Type B pancreatic cell (in vitro differentiated cells): ENCODE measurements at regions not wholly inside any gene's neighbourhood (a gene's known extent, or its start where the extent isn't known, plus 50 kb on each side); places are given as distances from the start of the nearest gene placed in this dataset.

Experiments
- DNase-seq: peaks from one replicate; pipeline ENCODE4 v3.0.0; 2021; ENCODE audit warnings: mixed read lengths; ENCODE audit not compliant: unreplicated experiment; ENCODE audit errors: extremely low spot score
- H3K27ac Mint-ChIP-seq: 2 replicates; pipeline ENCODE4 v1.8.0; 2021; ENCODE audit warnings: mild to moderate bottlenecking, mixed read lengths
- H3K27me3 Mint-ChIP-seq: 2 replicates; pipeline ENCODE4 v1.8.0; 2021; ENCODE audit warnings: mixed read lengths
- H3K36me3 Mint-ChIP-seq: 2 replicates; pipeline ENCODE4 v1.8.0; 2021; ENCODE audit warnings: mixed read lengths
- H3K4me1 Mint-ChIP-seq: one replicate; pipeline ENCODE4 v1.8.0; 2021; ENCODE audit warnings: mixed read lengths; ENCODE audit not compliant: unreplicated experiment
- H3K4me3 Mint-ChIP-seq: 2 replicates; pipeline ENCODE4 v1.8.0; 2021; ENCODE audit warnings: mild to moderate bottlenecking, mixed read lengths
- H3K9me3 Mint-ChIP-seq: 2 replicates; pipeline ENCODE4 v1.8.0; 2021; ENCODE audit warnings: mixed read lengths
- TF ChIP-seq, protein P1 (sequence below): fragments of 200-600 bp; sonication (generic); conservative IDR thresholded peaks from 2 replicates; pipeline ENCODE4 v1.5.0; 2021; ENCODE audit warnings: antibody characterized with exemption, mild to moderate bottlenecking

DNA sequence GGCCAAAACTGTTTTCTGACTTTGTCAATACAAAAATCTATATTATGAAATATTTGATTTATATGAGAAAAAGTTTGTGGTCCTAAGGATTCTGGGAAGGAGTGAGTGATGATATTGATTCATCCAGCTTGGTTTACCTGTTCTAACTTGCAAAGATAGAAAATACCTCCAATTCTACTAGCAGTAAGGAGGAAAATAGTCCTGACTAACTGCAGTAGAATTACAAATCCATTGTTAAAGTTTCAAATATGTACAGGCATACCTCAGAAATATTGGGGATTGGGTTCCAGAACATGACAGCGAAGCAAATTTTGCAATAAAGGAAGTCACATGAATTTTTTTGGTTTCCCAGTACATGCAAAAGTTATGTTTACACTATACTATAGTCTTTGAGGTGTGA, 158.8 kb upstream of the CYRIA start:
- Mint-ChIP-seq H3K4me3 (no peak overlapping the region), H3K4me1 (no peaks in the 10 kb centered on the region), H3K27me3 (no peaks in the 10 kb centered on the region), H3K9me3 (peaks cover 5% of the 10 kb centered on the region), H3K27ac (no peak overlapping the region), H3K36me3 (no peaks in the 10 kb centered on the region)
- TF ChIP-seq, protein P1, sequence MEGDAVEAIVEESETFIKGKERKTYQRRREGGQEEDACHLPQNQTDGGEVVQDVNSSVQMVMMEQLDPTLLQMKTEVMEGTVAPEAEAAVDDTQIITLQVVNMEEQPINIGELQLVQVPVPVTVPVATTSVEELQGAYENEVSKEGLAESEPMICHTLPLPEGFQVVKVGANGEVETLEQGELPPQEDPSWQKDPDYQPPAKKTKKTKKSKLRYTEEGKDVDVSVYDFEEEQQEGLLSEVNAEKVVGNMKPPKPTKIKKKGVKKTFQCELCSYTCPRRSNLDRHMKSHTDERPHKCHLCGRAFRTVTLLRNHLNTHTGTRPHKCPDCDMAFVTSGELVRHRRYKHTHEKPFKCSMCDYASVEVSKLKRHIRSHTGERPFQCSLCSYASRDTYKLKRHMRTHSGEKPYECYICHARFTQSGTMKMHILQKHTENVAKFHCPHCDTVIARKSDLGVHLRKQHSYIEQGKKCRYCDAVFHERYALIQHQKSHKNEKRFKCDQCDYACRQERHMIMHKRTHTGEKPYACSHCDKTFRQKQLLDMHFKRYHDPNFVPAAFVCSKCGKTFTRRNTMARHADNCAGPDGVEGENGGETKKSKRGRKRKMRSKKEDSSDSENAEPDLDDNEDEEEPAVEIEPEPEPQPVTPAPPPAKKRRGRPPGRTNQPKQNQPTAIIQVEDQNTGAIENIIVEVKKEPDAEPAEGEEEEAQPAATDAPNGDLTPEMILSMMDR, result no peak
- no peak for DNase-seq

DNA sequence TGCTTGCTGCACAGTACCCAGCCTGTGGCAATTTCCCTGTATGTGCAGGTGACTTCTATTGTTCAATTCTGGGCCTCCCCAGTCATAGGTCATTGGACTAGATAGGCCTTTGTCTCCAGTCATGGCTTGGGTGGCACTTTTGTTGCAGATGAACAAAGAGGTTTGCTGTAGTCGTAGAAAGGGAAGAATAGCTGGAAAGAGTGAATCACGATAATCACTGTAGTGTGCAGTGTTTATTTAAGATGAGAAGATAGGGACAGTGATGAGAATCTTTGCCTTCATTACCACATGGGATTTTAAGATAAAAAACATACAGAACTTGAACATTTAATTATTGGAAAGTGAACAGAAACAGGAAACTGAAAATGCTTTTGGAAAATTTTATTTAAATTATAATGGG, 156.1 kb upstream of the CYRIA start:
- DNase-seq, result no peak
- Mint-ChIP-seq H3K9me3 (peaks cover 5% of the 10 kb centered on the region), H3K36me3 (no peaks in the 10 kb centered on the region), H3K4me3 (no peak overlapping the region), H3K27me3 (no peaks in the 10 kb centered on the region), H3K27ac (no peak overlapping the region), H3K4me1 (no peaks in the 10 kb centered on the region)
- TF ChIP-seq, protein P1, result no peak

DNA sequence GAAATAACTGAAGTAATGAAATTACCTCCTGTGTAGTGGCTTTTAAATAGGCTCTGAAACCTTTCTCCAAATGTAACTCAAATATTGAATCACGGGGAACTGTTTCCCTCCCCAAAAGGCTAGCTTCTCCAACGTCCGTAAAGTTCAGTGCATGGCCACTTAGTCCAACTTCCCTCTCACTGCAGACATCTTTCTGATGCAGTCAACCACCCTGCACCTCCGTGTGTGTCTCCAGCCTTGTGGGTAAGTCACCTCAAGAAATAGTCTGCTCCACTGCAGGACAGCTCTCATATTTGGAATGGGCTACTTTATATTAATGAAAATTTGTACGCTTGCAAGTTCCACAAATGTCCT, 152.5 kb upstream of the CYRIA start:
- no peaks in the 10 kb centered on the region for H3K36me3 Mint-ChIP-seq
- no peaks in the 10 kb centered on the region for H3K27me3 Mint-ChIP-seq
- H3K4me3 Mint-ChIP-seq, result no peak overlapping the region
- no peaks in the 10 kb centered on the region for H3K4me1 Mint-ChIP-seq
- no peak for DNase-seq
- TF ChIP-seq, protein P1, result no peak
- H3K9me3 Mint-ChIP-seq, result no peaks in the 10 kb centered on the region
- no peak overlapping the region for H3K27ac Mint-ChIP-seq

DNA sequence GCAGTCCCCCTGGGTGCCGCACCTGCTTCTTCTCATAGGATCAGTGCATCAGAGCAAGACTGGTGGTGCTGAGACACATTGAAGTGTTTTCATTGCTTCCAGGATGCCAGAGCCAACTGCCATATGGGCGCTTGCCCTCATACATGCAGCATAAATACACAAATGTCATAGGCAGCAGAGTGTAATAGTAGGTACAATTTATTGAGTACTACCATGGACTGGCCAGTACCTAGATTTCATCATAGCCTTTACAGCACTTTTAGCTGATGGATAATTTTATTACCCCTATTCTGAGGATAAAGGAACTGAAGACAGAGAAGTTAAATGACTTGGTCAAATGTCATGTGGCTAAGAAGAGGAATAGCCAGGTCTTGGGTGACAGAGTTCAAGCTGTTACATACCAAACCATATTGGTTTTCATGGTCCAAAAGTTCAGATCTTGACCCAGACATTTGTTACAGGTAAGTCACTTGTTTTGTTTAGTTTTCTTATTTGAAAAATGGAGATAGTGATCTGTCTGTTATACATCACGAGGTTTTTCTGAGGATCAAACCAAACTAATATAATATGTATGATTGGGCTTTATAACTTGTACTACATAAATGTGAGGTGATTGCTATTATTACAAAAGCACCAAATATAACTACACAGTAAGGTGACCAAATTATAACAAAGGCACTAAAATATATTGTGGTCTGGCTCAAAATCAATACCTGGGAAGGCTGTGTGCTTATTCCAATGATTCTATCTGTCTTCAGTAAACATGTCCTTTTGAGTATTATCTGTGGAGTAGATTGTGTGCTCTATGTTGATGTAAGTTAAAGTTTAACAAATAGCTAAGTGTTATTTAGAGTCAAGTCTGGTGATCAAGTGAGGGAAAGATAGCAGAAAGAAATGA, 151.9 kb upstream of the CYRIA start:
- Mint-ChIP-seq H3K9me3 (no peaks in the 10 kb centered on the region), H3K27me3 (no peaks in the 10 kb centered on the region), H3K36me3 (no peaks in the 10 kb centered on the region), H3K4me1 (no peaks in the 10 kb centered on the region), H3K27ac (no peak overlapping the region), H3K4me3 (no peak overlapping the region)
- TF ChIP-seq, protein P1, result no peak
- no peak for DNase-seq

DNA sequence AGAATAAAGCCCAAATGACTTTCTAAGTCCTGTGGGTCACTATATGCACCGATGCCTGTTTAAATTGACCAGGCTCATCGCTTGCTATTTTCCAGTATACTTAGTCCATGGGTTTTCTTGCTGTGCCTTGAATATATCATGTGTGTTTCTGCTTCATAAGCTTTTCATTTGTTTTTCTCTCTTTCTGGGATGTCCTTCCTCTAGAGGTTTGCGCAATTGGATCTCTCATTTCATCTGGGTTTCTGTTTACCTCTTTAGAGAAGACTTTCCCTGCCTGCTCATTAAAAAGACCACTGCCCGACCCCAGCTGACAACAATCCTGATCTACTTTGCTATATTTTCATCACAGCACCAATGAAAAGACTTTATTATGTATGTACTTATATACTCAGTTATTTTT, 150.9 kb upstream of the CYRIA start:
- Mint-ChIP-seq H3K4me1 (no peaks in the 10 kb centered on the region), H3K27ac (no peak overlapping the region), H3K9me3 (no peaks in the 10 kb centered on the region), H3K36me3 (no peaks in the 10 kb centered on the region), H3K27me3 (no peaks in the 10 kb centered on the region), H3K4me3 (no peak overlapping the region)
- DNase-seq, result no peak
- TF ChIP-seq, protein P1, result no peak
